Smooth muscle cell (in vitro differentiated cells): ENCODE measurements at regions not wholly inside any gene's neighbourhood (a gene's known extent, or its start where the extent isn't known, plus 50 kb on each side); places are given as distances from the start of the nearest gene placed in this dataset.
"Not testable (repeated sequence)": the region's sequence is repeated elsewhere in the genome, so short reads cannot be mapped to it uniquely, and the experiment has no call there.

Experiments used
- DNase-seq: peaks from one replicate; lab custom pipeline; 2025; ENCODE audit not compliant: unreplicated experiment; lab: John Stamatoyannopoulos, UW
- H2AFZ ChIP-seq: fragments of 200-600 bp; sonication (generic); 2 replicates; pipeline ENCODE4 v1.6.0; 2016; ENCODE audit warnings: antibody characterized with exemption, low read depth, mild to moderate bottlenecking
- H3F3A ChIP-seq: fragments of 200-600 bp; sonication (generic); 2 replicates; pipeline ENCODE4 v1.6.0; 2017; ENCODE audit warnings: antibody characterized with exemption, low read depth
- H3K27ac ChIP-seq: fragments of 200-600 bp; sonication (generic); 2 replicates; pipeline ENCODE4 v1.5.1; 2016; ENCODE audit warnings: low read depth, mild to moderate bottlenecking
- H3K27me3 ChIP-seq: fragments of 200-600 bp; sonication (generic); 2 replicates; pipeline ENCODE4 v1.6.1; 2016; ENCODE audit warnings: low read depth, mild to moderate bottlenecking
- H3K36me3 ChIP-seq: fragments of 200-600 bp; sonication (generic); 2 replicates; pipeline ENCODE4 v1.5.1; 2016; ENCODE audit warnings: low read depth
- H3K4me1 ChIP-seq: fragments of 200-600 bp; sonication (generic); 2 replicates; pipeline ENCODE4 v1.5.1; 2016; ENCODE audit warnings: low read depth
- H3K4me2 ChIP-seq: fragments of 200-600 bp; sonication (generic); 2 replicates; pipeline ENCODE4 v1.6.0; 2016; ENCODE audit warnings: mild to moderate bottlenecking
- H3K4me3 ChIP-seq: fragments of 200-600 bp; sonication (generic); 2 replicates; pipeline ENCODE4 v1.5.1; 2016; ENCODE audit warnings: mild to moderate bottlenecking
- H3K79me2 ChIP-seq: fragments of 200-600 bp; sonication (generic); 2 replicates; pipeline ENCODE4 v1.6.0; 2016; ENCODE audit warnings: low read depth, mild to moderate bottlenecking
- H3K9ac ChIP-seq: fragments of 200-600 bp; sonication (generic); 2 replicates; pipeline ENCODE4 v1.6.0; 2016; ENCODE audit warnings: low read depth
- H3K9me3 ChIP-seq: fragments of 200-600 bp; sonication (generic); replicated peaks from 2 replicates; pipeline ENCODE4 v1.5.1; 2016; ENCODE audit warnings: low read depth
- H4K20me1 ChIP-seq: fragments of 200-600 bp; sonication (generic); 2 replicates; pipeline ENCODE4 v1.6.0; 2016; ENCODE audit warnings: low read depth
- WGBS: methylation state at CpG from one replicate; pipeline ENCODE4 v1.1.7; 2016; ENCODE audit warnings: low lambda C conversion rate; 5-methylcytosine and 5-hydroxymethylcytosine counted together
- TF ChIP-seq, protein P1 (sequence below): fragments of 200-600 bp; sonication (generic); IDR thresholded peaks from 2 replicates; pipeline ENCODE4 v1.5.1; 2017; ENCODE audit warnings: borderline replicate concordance, mild to moderate bottlenecking, antibody characterized with exemption; ENCODE audit not compliant: insufficient read depth, poor library complexity, severe bottlenecking

DNA sequence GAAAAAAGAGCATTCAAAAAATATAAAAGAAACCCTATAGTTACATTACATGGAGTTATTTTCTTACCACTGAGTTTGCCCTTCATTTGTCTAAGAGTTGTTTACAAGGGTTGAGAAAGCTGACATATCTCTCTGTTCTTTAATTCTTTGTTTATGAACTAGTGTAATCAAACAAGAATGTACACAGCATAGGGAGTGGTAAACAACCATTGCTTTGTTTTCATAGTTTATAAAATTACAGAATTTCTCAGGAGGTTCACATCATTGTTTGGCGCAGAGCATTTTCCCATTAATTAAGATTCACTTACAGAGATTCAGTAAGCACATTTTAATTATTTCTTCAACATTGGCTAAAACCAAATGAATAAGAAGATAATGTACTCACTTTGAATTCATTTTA lies 87.6 kb downstream of the IFI44 start:
- Histone ChIP-seq H3K4me1 (no peaks in the 10 kb centered on the region), H3K27me3 (no peaks in the 10 kb centered on the region), H2AFZ (no peak overlapping the region), H3K27ac (no peak overlapping the region), H3F3A (no peaks in the 10 kb centered on the region), H3K9me3 (no peaks in the 10 kb centered on the region), H3K79me2 (no peaks in the 10 kb centered on the region), H3K4me2 (no peak overlapping the region), H3K4me3 (no peak overlapping the region), H3K36me3 (no peaks in the 10 kb centered on the region), H4K20me1 (no peaks in the 10 kb centered on the region), H3K9ac (no peak overlapping the region)
- WGBS: 91% methylated on average over 1 of the region's 1 CpG
- DNase-seq: no peak
- TF ChIP-seq, protein P1, sequence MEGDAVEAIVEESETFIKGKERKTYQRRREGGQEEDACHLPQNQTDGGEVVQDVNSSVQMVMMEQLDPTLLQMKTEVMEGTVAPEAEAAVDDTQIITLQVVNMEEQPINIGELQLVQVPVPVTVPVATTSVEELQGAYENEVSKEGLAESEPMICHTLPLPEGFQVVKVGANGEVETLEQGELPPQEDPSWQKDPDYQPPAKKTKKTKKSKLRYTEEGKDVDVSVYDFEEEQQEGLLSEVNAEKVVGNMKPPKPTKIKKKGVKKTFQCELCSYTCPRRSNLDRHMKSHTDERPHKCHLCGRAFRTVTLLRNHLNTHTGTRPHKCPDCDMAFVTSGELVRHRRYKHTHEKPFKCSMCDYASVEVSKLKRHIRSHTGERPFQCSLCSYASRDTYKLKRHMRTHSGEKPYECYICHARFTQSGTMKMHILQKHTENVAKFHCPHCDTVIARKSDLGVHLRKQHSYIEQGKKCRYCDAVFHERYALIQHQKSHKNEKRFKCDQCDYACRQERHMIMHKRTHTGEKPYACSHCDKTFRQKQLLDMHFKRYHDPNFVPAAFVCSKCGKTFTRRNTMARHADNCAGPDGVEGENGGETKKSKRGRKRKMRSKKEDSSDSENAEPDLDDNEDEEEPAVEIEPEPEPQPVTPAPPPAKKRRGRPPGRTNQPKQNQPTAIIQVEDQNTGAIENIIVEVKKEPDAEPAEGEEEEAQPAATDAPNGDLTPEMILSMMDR: no peak

DNA sequence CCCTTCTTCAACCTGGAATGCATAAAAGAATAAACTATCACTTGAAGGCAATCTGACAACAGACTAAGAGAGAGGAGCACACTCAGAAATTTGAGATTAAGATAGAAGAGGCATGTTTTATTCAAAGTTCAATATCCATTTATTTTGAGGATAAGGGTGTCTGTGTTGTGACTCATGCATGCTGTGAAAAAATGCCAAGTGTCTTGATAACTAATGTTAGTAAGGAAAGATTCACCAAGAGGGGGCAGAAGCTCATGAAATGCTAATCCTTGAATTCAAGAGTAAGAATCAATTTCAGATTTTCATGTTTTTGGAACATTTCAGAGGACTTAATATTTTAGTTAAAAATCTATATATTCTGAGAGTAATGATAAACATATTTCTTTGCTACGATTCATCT lies 94.0 kb downstream of the IFI44 start:
- H3K79me2 ChIP-seq: no peaks in the 10 kb centered on the region
- no peaks in the 10 kb centered on the region for H3K36me3 ChIP-seq
- no peaks in the 10 kb centered on the region for H3K27me3 ChIP-seq
- no peaks in the 10 kb centered on the region for H3F3A ChIP-seq
- H3K4me2 ChIP-seq: no peak overlapping the region
- no peak overlapping the region for H2AFZ ChIP-seq
- TF ChIP-seq, protein P1: no peak
- no peak overlapping the region for H3K4me3 ChIP-seq
- no peak overlapping the region for H3K27ac ChIP-seq
- H3K4me1 ChIP-seq: no peaks in the 10 kb centered on the region
- H4K20me1 ChIP-seq: no peaks in the 10 kb centered on the region
- no peak overlapping the region for H3K9ac ChIP-seq
- no peaks in the 10 kb centered on the region for H3K9me3 ChIP-seq
- WGBS: 82% methylated on average over 1 of the region's 1 CpG
- no peak for DNase-seq

DNA sequence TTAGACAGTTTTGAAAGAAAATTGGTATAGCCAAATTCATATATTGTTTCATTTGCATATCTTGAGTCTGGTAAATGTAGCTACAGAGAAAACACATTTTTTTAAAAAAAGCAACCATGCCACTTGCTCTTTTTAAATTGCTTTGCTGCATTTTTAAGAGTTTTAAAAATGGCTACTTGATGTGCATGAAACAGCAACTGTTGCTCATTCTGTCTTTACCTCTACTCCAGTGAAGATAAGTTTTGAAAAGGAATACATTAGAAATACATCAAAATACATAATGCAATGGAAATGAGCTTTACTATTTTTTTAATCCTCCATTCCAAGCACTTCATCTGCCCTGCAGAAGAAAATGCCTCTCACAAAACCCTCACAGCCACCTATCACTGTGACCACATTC lies 95.5 kb downstream of the IFI44 start:
- Histone ChIP-seq H3K9ac (no peak overlapping the region), H3K4me2 (no peak overlapping the region), H3K36me3 (no peaks in the 10 kb centered on the region), H3F3A (no peaks in the 10 kb centered on the region), H3K79me2 (no peaks in the 10 kb centered on the region), H3K27ac (no peak overlapping the region), H4K20me1 (no peaks in the 10 kb centered on the region), H3K4me3 (no peak overlapping the region), H3K27me3 (no peaks in the 10 kb centered on the region), H2AFZ (no peak overlapping the region), H3K4me1 (no peaks in the 10 kb centered on the region), H3K9me3 (no peaks in the 10 kb centered on the region)
- TF ChIP-seq, protein P1: no peak
- no peak for DNase-seq

DNA sequence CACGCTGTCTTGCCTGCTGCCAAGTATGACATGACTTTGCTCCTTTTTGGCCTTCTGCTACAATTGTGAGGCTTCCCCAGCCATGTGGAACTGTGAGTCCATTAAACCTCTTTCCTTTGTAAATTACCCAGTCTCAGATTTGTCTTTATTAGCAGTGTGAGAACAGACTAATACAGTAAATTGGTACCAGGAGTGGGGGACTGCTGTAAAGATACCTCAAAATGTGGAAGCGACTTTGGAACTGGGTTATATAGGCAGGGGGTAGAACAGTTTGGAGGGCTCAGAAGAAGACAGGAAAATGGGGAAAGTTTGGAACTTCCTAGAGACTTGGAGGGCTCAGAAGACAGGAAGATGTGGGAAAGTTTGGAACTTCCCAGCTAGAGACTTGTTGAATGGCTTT lies 104.0 kb downstream of the IFI44 start:
- not testable (repeated sequence) for H3K9ac ChIP-seq, H3K27ac ChIP-seq, H2AFZ ChIP-seq, H4K20me1 ChIP-seq, H3K9me3 ChIP-seq, H3K36me3 ChIP-seq, H3K4me2 ChIP-seq, H3K27me3 ChIP-seq, H3K4me3 ChIP-seq, H3F3A ChIP-seq, DNase-seq, H3K4me1 ChIP-seq, H3K79me2 ChIP-seq
- 96% methylated on average over 2 of the region's 2 CpGs for WGBS
